ENCODE measurements at regions not wholly inside any gene's neighbourhood (a gene's known extent, or its start where the extent isn't known, plus 50 kb on each side); places are given as distances from the start of the nearest gene placed in this dataset.

GRCh38 chr13:67538906-67539305, 308.8 kb upstream of the PCDH9 start:
- TF ChIP-seq CTCF (IDR thresholded peaks at IDR 0.05; ENCODE audit: low read depth, low read length) (no peak), POLR2A (IDR thresholded peaks at IDR 0.05; ENCODE audit: extremely low read depth, insufficient read length) (no peak), MAX (IDR thresholded peaks at IDR 0.05; ENCODE audit: low read depth, low read length) (no peak), MYC (IDR thresholded peaks at IDR 0.05; ENCODE audit: low read depth, low read length) (no peak)
